ENCODE measurements at regions not wholly inside any gene's neighbourhood (a gene's known extent, or its start where the extent isn't known, plus 50 kb on each side); places are given as distances from the start of the nearest gene placed in this dataset.

- TF ChIP-seq CTCF (IDR thresholded peaks at IDR 0.05; ENCODE audit: extremely low read depth, missing control alignments) = no peak
- no peak for DNase-seq (ENCODE audit: low spot score)
Measured at GRCh38 chr10:1952126-1953095, 215.1 kb upstream of the ADARB2 start.

DNA sequence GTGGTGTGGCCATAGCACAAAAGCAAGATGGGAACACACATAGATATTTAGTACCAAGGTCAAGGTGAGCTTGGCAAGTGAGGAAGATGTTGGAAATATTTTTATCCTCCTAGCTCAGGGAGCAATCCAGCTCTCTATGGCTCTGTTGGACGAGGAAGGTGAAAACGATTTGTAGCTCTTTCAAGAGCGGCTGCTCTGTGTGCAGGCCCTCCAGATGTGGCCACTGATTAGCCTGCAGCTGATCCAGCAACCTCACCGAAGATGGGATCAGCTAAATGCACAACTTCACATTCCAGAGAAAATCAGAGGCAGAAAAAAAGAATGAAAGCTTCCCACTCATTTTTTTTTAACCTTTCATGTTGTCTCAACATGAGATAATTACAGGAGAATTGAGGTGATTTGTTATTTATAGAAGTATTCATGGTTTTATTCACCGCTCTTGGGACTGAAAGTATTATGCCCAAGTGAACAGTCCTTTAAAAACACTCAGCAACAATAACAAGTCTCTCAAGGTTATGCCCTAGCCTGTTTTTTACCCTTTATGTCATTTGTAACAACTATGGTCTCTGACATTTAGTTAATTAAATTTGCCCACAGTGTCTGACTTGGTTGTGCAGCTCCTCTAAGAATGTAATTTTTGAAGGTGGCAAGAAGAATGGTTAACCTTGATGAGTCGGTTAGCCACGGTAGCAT is 213.6 kb upstream of the ADARB2 start:
- TF ChIP-seq CTCF (IDR thresholded peaks at IDR 0.05; ENCODE audit: extremely low read depth, missing control alignments) = no peak
- DNase-seq (ENCODE audit: low spot score) = no peak

DNA sequence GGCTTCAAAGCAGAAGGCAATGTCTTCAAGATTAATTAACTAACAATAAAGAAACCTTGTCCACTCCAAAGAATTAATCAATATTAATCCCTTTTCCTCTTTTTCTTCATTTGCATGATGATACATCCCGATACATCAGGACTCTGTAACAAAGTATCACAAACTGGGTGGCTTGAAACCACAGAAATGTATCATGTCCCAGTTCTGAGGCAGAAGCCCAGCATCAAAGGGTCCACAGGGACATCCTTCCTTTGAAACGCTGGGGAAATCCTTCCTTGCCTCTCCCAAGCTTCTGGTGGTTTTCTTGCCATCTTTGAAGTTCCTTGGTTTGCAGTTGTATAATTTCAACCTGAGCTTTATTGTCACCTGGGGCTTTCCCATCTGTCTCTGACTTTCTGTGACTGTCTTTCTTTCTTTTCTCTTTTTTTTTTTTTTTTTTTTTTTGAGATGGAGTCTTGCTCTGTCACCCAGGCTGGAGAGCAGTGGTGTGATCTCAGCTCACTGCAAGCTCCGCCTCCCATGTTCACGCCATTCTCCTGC is 210.2 kb upstream of the ADARB2 start:
- no peak for TF ChIP-seq CTCF (IDR thresholded peaks at IDR 0.05; ENCODE audit: extremely low read depth, missing control alignments)
- no peak for DNase-seq (ENCODE audit: low spot score)

DNA sequence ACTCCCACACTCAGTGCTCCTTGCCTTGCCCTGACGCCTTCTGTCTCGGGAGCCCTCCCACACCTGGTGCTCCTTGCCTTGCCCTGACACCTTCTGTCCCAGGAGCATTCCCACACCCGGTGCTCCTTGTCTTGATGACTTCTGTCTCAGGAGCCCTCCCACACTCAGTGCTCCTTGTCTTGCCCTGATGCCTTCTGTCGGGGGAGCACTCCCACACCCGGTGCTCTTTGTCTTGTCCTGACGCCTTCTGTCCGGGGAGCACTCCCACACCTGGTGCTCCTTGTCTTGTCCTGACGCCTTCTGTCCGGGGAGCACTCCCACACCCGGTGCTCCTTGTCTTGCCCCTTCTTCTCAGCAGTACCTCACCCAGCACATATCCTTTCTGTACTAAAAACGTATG is 207.2 kb upstream of the ADARB2 start:
- no peak for DNase-seq (ENCODE audit: low spot score)
- no peak for TF ChIP-seq CTCF (IDR thresholded peaks at IDR 0.05; ENCODE audit: extremely low read depth, missing control alignments)

- TF ChIP-seq CTCF (IDR thresholded peaks at IDR 0.05; ENCODE audit: extremely low read depth, missing control alignments) = no peak
Measured at GRCh38 chr10:1942478-1942877, 205.2 kb upstream of the ADARB2 start.

DNA sequence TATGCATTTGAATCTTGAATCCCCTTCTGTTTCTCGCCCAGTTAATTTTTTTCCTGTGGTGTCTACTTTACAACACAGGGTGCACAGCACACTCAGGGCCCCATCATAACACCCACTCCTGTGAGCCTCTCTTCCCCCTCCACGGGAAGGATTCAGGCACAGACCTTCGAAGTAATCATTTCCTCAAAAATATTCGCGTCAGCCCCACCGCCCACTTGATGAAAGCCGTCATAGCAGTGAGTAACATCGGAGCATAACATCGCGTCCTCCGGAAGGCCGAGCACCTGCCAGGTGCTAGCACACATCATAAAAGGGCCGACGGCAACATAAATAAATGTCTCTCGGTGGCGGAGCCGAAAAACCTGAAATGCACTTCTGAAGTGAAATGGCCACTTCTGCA is 201.7 kb upstream of the ADARB2 start:
- no peak for DNase-seq (ENCODE audit: low spot score)

More at GRCh38 chr10:1942478-1942877, 205.2 kb upstream of the ADARB2 start:
- DNase-seq (ENCODE audit: low spot score) = no peak

More for the DNA sequence above, 201.7 kb upstream of the ADARB2 start:
- TF ChIP-seq CTCF (IDR thresholded peaks at IDR 0.05; ENCODE audit: extremely low read depth, missing control alignments) = no peak

All from GM20000 (cell line).